ENCODE measurements at regions not wholly inside any gene's neighbourhood (a gene's known extent, or its start where the extent isn't known, plus 50 kb on each side); places are given as distances from the start of the nearest gene placed in this dataset.

- no peak overlapping the region for H3K4me3 ChIP-seq
- intact Hi-C loops (cut with DNase I; ENCODE audit: low total_unique reads), result no loop called here
- H3K4me1 ChIP-seq, result no peaks in the 10 kb centered on the region
- H3K36me3 ChIP-seq, result no peaks in the 10 kb centered on the region
- no peak for DNase-seq
- H3K27ac ChIP-seq, result no peak overlapping the region
- TF ChIP-seq CTCF (IDR thresholded peaks at IDR 0.05) (no peak), POLR2A (IDR thresholded peaks at IDR 0.05) (no peak)
- no peaks in the 10 kb centered on the region for H3K9me3 ChIP-seq
- no peaks in the 10 kb centered on the region for H3K27me3 ChIP-seq
Observed at GRCh38 chr20:48308882-48309281, 518.9 kb downstream of the PREX1 start.

- Histone ChIP-seq H3K27ac (no peak overlapping the region), H3K36me3 (no peaks in the 10 kb centered on the region), H3K27me3 (no peaks in the 10 kb centered on the region), H3K4me1 (no peaks in the 10 kb centered on the region), H3K4me3 (no peak overlapping the region), H3K9me3 (no peaks in the 10 kb centered on the region)
- intact Hi-C loops (cut with DNase I; ENCODE audit: low total_unique reads), result no loop called here
- no peak for DNase-seq
- TF ChIP-seq POLR2A (IDR thresholded peaks at IDR 0.05), result no peak
- no peak for TF ChIP-seq CTCF (IDR thresholded peaks at IDR 0.05)
Observed at GRCh38 chr20:48308232-48308781, 519.5 kb downstream of the PREX1 start.

- Histone ChIP-seq H3K27me3 (no peaks in the 10 kb centered on the region), H3K27ac (no peak overlapping the region), H3K4me3 (no peak overlapping the region), H3K4me1 (no peaks in the 10 kb centered on the region), H3K9me3 (no peaks in the 10 kb centered on the region), H3K36me3 (no peaks in the 10 kb centered on the region)
- DNase-seq, result no peak
- TF ChIP-seq POLR2A (IDR thresholded peaks at IDR 0.05) (no peak), CTCF (IDR thresholded peaks at IDR 0.05) (no peak)
- intact Hi-C loops (cut with DNase I; ENCODE audit: low total_unique reads), result no loop called here
Observed at GRCh38 chr20:48307277-48307676, 520.5 kb downstream of the PREX1 start.

- Histone ChIP-seq H3K36me3 (no peaks in the 10 kb centered on the region), H3K27me3 (no peaks in the 10 kb centered on the region), H3K9me3 (no peaks in the 10 kb centered on the region), H3K4me3 (no peak overlapping the region), H3K4me1 (peaks cover 0 to 5% of the 10 kb centered on the region in 2 donors), H3K27ac (no peak overlapping the region)
- intact Hi-C loops (cut with DNase I; ENCODE audit: low total_unique reads), result no loop called here
- TF ChIP-seq CTCF (IDR thresholded peaks at IDR 0.05) (no peak), POLR2A (IDR thresholded peaks at IDR 0.05) (no peak)
- no peak for DNase-seq
Observed at GRCh38 chr20:48302844-48303542, 517.7 kb upstream of the SULF2 start.

- DNase-seq, result no peak
- Histone ChIP-seq H3K27me3 (no peaks in the 10 kb centered on the region), H3K27ac (no peak overlapping the region), H3K4me3 (no peak overlapping the region), H3K36me3 (no peaks in the 10 kb centered on the region), H3K4me1 (peaks cover 0 to 5% of the 10 kb centered on the region in 2 donors), H3K9me3 (no peaks in the 10 kb centered on the region)
- TF ChIP-seq CTCF (IDR thresholded peaks at IDR 0.05), result no peak
- no peak for TF ChIP-seq POLR2A (IDR thresholded peaks at IDR 0.05)
- intact Hi-C loops (cut with DNase I; ENCODE audit: low total_unique reads), result no loop called here
Observed at GRCh38 chr20:48302149-48302548, 516.9 kb upstream of the SULF2 start.
